CD4-positive, alpha-beta T cell treated with Interleukin-6 at 100 ng/mL for 8 hours (primary cell): ENCODE measurements at regions not wholly inside any gene's neighbourhood (a gene's known extent, or its start where the extent isn't known, plus 50 kb on each side); places are given as distances from the start of the nearest gene placed in this dataset.
"Not testable (repeated sequence)": the region's sequence is repeated elsewhere in the genome, so short reads cannot be mapped to it uniquely, and the experiment has no call there.

Source experiments
- DNase-seq: peaks from one replicate; pipeline ENCODE4 v3.0.0-alpha.2; 2020; ENCODE audit warnings: mixed read lengths, low spot score

- DNase-seq, result no peak
Observed at GRCh38 chr3:20729185-20729584, 543.2 kb upstream of the SGO1 start.

- DNase-seq, result no peak
Observed at GRCh38 chr3:20726786-20727185, 540.8 kb upstream of the SGO1 start.

- DNase-seq, result no peak
Observed at GRCh38 chr3:20724241-20724640, 538.2 kb upstream of the SGO1 start.

- not testable (repeated sequence) for DNase-seq
Observed at GRCh38 chr3:20716425-20716824, 530.4 kb upstream of the SGO1 start.

- DNase-seq, result no peak
Observed at GRCh38 chr3:20701641-20702040, 515.6 kb upstream of the SGO1 start.

- no peak for DNase-seq
Observed at GRCh38 chr3:20700714-20701113, 514.7 kb upstream of the SGO1 start.

GRCh38 chr3:20698896-20699295 lies 512.9 kb upstream of the SGO1 start:
- no peak for DNase-seq

- DNase-seq, result no peak
Observed at GRCh38 chr3:20696388-20697150, 510.6 kb upstream of the SGO1 start.

- no peak for DNase-seq
Observed at GRCh38 chr3:20692675-20693074, 506.7 kb upstream of the SGO1 start.

GRCh38 chr3:20683910-20684309 lies 497.9 kb upstream of the SGO1 start:
- no peak for DNase-seq

GRCh38 chr3:20682573-20682972 lies 496.6 kb upstream of the SGO1 start:
- no peak for DNase-seq

GRCh38 chr3:20680990-20681628 lies 495.1 kb upstream of the SGO1 start:
- no peak for DNase-seq

GRCh38 chr3:20673866-20674265 lies 487.9 kb upstream of the SGO1 start:
- DNase-seq, result no peak

GRCh38 chr3:20669675-20670074 lies 483.7 kb upstream of the SGO1 start:
- DNase-seq, result no peak

GRCh38 chr3:20669184-20669583 lies 483.2 kb upstream of the SGO1 start:
- DNase-seq, result no peak

- no peak for DNase-seq
Observed at GRCh38 chr3:20668411-20668810, 482.4 kb upstream of the SGO1 start.

GRCh38 chr3:20666091-20666490 lies 480.1 kb upstream of the SGO1 start:
- DNase-seq, result no peak

GRCh38 chr3:20658491-20658890 lies 472.5 kb upstream of the SGO1 start:
- no peak for DNase-seq

GRCh38 chr3:20657560-20657959 lies 471.6 kb upstream of the SGO1 start:
- DNase-seq, result no peak

GRCh38 chr3:20652231-20652986 lies 466.4 kb upstream of the SGO1 start:
- no peak for DNase-seq

GRCh38 chr3:20648921-20649381 lies 462.9 kb upstream of the SGO1 start:
- no peak for DNase-seq

GRCh38 chr3:20648294-20648693 lies 462.3 kb upstream of the SGO1 start:
- DNase-seq, result no peak

- DNase-seq, result no peak
Observed at GRCh38 chr3:20646425-20646824, 460.4 kb upstream of the SGO1 start.
